ENCODE measurements at regions not wholly inside any gene's neighbourhood (a gene's known extent, or its start where the extent isn't known, plus 50 kb on each side); places are given as distances from the start of the nearest gene placed in this dataset.

DNA sequence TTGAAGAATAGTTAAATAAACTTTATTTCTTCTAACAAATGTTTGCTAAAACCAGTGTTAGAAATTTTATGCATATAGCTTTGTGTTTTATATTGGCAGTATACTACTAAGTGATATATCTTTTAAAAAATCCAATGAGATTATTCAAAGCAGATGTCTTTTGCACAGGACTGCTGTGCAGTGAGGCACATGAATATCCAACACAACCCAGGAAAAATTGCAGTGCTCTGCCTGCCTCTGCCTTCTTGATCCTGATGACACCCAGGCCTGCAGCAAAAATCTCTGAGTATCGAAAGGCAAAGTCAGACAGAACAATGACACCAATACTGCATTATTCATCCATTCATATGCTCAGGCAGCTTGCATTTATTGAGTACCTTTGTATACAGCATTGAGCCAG lies 1076.5 kb upstream of the ARRDC3 start:
- DNase-seq = no peak

DNA sequence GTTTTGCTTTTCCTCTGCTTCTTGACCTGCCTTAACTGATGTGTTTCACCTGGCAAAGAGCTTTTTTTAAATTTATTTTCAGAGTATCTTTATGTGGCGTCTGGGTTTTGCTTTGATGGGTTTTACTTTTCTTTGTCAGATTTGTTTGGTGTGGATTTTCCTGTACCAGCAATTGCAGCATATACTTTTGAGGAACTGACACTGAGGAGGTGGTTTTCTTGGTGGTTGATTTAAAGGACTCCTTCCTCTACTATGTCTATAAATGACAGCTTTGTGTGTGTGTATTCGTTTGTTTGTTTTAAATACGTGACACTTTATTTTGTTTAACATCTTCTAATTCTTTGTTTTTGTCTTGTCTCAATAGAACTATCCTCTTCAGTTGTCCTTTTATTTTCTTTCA lies 1071.9 kb upstream of the ARRDC3 start:
- DNase-seq = no peak

DNA sequence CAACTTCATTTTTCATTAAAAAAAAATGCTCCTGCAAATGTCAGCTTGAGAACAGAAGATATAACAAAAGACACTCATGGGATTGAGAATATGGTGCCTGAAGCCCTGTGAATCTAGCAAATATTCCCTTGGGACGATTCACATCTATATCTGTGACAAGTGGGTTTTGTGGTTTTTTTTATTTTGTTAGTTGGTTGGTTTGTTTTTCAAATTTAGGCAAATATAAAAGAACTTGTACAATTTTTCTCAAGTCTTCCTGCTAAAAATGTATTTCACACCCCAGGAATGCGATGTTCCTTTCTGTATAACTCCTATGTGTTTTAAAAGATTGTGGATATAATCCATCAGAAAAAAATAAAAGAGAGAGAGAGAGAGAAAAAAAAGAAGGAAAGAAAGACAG lies 1061.8 kb upstream of the ARRDC3 start:
- DNase-seq = no peak

DNA sequence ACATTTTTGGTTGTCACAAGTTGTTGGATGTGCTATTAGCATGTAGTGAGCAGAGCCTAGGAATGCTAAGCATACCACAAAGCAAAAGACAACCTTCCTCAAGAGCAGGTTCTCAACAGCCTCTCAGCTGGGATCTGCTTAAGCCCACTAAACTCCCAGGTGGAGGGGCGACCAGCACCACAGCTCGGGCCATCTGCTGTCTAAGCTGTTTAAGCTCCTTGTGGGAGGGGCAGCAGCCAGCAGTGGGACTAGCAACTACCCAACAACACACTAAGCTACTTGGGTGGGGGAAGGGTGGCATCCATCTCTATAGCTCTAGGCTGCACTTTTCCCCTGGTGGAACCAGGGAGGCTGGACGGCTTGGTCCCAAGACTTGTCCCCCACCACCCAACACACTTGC lies 1052.7 kb upstream of the ARRDC3 start:
- DNase-seq = no peak

DNA sequence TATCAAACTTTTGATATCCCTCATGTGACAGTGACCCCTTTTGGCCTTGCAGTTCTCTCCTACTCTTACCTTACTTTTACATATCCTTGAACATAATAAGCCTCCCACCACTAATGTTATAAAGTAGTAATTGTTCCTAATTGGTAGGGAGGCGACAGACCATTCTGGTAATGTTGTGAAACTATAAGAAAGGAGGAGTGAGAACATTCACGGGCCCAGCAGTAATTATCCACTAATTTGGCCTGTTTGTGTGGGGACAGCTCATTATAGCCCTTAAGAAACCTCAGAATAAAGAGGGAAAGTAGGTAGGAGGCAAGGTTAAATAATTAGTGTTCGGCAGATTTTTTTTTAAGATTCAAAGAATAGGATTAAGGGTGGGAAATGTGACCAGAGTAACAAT lies 1046.5 kb upstream of the ARRDC3 start:
- no peak for DNase-seq

DNA sequence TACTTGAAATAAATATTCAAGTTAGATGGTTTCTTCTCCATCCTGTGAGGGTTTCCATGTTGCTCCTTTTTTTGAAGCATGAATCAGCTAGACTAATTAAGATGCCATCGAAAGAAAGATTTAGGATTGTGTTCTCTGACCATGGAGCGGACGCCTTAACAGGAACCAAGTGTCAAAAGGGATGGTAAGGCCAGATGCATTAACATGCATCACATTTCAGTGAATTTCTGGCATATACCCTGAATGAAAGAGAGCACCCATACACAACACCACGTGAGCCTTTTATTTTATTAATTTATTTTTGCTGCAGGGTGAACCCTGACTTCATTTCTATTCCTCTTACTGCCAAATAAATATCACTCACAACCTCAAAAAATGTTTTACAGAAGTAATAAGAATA lies 1045.3 kb upstream of the ARRDC3 start:
- no peak for DNase-seq

DNA sequence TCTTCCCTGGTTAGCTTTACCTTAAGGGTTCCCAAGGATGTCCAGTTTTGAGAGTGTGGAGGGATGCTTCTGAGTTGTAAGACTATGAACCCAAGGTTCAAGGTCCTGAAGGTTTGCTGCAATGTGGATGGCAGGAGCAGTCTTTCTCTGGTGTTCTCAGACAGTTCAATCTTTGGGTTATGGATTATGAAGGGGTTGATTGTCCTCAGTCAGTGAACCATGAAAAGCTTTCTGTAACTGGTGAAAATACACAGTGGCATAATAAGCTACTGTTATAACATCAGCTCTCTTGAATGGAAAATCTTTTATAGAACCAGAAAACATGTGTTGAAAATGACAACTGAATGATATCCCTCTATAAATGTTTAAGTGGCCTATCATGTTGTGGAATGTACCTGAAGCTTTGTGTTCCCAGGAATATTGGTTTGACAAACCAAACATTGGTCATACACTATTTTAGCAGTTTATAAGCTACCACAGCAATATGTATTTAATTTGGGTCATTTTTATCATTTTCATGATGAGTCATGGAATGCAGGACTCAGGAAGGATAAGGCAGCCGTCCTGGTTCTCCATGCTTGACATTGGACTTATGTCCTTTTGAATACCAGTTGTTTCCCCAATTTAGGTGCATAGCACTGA lies 1041.8 kb upstream of the ARRDC3 start:
- no peak for DNase-seq

DNA sequence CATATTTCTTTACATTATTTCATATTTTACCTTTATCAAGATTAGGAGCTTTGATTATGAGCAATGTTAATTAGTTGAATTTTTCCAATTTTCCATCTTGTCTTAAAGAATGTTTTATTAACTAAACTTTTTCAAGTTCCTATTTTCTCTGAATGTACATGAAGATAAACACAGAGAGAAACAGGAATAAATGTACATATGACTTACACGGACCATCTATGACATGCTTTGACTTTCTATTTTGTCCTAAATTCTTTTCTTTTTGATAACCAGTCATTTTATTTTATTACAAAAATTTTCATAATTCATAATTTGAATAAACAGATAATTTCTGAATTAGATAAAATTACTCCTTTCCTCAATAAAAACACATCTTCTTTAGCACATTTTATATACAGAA lies 1038.8 kb upstream of the ARRDC3 start:
- no peak for DNase-seq

DNA sequence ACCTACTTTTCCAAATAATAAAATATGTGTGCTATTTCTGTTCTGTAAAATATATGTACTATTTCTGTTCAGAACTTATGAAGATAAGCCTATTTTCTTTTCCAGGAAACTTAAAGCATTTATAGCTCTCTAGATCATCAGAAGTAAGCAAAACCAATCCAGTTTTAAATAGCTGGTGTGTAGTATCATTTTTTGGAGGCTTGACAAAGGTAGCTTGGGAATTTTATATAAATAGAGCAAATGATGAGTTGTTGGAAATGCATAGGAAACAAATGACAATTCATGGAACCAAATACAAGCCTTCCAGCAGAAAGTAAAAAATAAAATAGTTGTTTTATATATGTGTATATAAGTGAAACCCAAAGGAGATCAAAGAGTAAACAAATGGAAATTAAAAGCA lies 1038.1 kb upstream of the ARRDC3 start:
- DNase-seq = no peak

DNA sequence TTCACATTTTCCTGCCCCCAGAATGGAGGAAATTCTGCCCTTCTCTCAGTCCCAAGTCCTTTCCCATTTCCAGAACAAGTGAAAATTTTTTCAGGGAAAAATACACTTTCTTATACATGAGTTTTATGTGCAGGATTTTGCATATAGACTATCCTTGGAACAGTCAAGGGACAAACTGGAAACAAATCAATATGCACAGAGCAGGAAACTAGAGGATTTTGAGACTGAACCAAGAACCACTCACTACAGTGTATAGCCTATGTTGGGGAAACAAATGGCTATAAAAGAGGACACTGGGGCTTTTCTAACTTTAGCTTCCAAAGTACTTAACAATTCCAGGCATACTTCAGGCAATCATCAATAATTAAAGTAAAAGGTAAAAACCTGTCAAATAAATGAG lies 1036.1 kb upstream of the ARRDC3 start:
- DNase-seq = no peak

DNA sequence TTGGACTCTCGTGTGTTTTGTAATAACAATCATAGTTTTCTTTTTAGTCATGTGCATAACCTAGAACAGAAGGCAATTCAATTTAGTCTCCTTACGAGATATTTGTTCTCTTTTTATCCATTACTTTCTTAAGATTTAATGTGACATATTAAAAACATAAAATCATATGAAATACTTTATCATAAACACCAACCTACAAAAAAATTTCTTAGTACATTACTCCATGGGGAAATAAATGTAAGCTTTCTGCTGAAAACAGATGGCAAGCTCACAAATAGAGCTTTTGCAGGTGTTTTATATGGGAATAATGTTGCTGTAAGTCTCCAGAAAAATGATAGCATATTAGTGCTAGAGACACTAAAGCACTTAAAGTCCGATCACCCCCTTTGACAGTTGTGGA lies 1035.2 kb upstream of the ARRDC3 start:
- DNase-seq = no peak

DNA sequence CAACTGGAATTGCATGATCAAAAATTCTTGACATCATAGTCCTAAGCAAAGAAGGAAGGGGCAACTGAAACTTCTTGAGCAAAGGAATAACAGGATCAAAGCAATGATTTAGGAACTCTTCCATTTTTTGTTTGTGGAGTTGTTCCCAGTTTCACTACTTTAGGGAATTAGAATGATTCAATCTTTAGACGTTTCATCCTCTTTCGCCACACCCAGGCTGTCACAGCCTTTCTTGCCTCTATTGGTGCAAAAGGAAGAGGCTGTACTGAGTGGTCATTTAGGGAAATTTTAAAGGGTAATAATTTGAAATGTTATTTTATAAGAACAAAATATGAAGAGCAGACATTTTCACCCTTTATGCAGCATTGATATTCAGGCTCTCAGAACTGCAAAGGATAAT lies 1026.0 kb upstream of the ARRDC3 start:
- no peak for DNase-seq

DNA sequence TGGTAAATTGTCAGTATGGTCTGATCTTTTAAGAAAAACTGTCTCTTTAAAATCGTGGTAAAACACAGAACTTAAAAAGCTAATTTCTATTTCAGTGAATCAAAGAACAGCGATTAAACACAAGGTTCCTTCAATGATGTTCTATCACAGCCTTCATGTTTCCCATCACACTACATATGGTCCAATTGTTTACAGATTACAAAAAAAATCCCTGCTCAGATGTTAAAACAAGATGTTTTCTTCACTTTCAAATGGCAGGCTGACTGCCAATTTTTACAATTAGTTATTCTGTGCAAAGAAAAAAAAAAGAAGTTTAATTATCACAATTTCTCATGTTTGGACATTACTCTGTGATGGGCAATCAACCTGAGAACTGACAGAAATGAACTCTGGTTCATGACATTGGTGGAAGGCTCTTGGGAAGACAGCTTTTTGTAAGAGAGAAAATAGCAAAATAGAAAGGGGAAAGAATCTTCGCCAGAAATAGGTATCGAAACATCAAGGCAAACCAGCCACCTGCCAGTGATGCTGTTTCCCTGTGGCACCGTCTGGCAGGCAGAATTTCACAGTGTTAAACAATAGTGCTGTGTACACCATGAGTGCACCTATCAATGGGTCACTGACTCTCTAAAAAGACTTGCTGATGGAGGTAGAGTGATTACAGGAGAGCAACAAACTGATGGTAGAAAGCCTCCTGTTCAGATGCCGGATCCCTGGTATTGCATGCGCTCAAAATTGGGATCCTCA lies 1020.0 kb upstream of the ARRDC3 start:
- no peak for DNase-seq

DNA sequence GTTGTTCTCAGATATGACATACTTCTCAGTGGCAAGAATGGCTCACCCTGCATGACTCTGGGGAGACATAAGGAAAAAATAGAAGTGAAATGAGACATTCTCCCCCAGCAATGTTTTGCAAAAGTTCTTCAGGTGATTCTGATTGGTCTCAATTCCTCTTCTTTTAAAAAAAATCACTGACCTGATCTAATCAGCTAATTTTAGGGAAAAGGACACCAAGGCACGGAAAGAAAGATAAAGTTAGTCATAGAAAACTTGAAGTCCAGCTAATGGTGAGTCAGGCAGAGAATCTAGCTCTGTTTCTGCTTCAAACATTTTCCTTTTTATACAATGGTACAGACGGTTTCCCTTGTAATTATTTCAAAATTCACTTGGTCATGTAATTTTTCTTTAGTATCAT lies 1018.9 kb upstream of the ARRDC3 start:
- DNase-seq = no peak

DNA sequence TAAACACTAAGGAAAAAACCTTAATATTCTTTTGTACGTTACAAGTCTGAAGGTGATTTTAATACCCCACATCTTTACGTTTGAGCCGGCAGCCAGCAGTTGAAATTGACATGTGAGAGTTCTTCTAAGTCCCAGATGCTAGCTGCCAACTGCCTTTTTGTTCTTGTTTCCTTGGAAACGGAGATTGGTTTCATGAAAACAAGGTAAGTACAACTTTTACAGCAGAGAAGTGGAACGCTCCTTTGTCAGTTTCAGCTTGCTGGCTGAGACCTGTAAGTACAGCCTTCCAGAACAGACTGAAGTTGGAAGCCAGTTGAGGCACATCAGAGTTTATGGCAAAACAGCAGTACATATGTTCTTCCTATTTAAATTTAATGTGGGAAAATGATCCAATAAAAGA lies 1018.4 kb upstream of the ARRDC3 start:
- DNase-seq = no peak

DNA sequence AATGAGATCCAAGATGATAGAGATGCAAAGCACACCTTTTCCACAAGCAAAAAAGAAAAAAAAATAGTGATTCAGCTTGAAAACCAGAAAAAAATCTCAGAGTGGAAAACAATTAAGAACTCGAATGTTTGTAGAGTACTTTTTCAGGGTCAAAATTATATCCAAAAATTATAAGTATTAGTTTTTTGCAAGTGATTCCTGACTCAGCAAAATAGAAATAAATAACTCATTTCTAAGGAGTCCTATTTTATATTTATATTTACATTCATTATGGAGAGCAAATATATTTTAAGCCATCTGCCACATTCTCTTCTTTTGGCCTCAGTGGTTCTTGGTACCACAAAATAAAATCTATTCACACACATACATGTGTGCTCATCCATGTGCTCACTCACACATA lies 1011.8 kb upstream of the ARRDC3 start:
- DNase-seq = no peak

DNA sequence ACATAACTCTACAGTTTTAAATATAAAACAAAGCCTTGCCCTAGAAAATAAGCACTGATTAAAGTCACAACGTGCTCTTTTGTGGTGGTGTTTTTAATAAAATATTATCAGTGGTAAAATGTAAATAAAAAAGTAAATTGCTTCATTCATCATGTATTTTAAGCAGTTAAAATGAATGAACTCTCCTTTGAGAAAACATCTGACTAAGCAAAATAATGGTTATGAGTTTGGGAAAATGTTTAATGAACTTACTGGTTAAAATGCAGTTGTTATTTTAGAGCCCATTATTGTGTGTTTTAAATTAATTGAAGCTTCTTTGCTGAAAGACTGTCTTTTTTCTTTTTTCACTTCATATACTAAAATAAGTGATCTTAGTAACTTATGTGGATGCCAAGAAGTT lies 1007.5 kb upstream of the ARRDC3 start:
- no peak for DNase-seq

DNA sequence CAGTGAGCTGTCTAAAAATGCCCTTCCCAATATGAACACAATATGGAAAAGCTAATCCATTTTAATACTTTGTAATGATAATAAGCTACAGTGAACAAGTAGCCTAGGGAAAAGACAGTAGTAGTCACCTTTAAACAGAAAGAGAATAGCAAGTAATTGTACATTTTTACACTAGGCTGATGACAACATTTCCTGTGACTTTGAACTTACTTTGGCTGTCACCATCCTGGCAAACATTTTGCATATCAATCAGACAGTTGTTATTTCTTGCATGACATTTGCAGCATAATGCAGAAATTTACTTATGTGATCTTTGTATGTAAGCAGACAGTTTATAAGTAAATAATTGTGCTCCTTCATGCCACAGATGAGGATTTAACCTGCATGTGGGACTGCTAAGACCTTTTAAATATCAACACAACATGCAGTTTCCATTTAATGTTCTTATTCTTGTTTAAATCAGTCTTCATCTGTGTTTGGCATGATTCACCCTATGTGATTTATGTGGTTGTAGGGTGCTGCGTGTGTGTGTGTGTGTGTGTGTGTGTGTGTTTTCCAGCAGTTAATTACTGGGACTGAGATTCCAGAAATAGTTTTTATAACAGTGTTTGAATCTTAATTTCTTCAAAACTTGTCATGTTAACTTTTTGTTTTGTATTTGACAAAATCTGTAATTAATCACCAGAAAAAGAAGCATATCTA lies 997.1 kb upstream of the ARRDC3 start:
- DNase-seq = no peak

DNA sequence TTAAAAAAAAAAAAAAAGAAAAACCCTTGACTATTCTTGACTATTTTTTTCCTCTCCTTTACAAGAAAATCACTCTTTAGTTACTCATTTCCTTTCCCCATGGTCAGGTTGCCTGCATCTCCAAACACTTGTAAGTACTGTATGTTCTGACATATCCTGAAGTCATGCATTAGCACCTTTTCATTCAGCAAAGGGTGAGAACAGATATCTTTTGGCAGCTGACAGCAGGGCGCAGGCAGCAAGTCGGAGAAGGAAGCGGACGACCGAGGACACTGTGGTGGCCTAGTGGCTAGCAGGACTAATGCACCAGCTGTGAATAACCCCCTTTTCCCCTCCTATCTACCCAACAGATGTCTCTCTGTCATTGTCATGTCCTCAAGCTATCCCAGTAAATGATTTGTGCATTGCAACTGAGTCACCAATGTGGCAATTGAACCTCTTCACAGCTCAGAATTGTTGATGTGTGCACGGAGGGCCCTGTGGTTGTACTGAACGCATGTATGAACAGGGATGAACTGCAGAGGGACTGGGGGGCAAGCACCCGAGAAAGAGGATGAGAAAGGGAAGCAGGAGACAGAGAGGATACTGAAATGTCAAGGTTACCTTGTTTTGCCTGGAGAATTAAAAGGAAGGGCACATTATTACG lies 996.0 kb upstream of the ARRDC3 start:
- DNase-seq = no peak

DNA sequence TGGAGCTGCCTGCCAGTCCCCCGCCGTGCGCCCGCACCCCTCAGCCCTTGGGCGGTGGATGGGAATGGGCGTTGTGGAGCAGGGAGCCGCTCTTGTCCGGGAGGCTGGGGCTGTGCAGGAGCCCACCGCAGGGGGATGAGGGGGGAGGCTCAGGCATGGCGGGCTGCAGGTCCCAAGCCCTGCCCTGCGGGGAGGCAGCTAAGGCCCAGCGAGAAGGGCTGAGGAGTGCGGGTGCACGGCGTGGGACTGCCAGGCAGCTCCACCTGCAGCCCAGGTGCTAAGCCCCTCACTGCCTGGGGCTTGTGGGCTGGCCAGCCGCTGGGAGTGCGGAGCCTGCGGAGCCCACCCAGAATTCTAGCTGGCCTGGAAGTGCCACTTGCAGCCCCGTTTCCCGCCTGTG lies 991.7 kb upstream of the ARRDC3 start:
- DNase-seq = no peak

DNA sequence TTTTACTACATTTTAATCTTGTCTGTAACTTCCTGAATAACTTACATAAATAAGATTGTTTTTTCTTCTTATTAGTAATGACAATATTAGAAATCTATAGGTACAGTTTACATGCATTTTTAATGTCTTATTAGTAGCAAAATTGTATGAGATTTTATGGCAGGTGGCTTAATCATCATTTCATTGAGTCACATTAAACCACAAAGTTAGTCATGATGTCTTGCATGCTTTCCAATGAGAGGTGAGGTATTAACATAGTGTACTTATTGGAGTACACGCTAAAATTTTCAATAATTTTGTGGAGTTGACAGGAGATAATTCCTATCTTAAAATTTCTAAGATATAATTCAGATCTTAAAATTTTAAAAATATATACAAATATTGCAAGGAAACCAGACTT lies 989.6 kb upstream of the ARRDC3 start:
- no peak for DNase-seq

DNA sequence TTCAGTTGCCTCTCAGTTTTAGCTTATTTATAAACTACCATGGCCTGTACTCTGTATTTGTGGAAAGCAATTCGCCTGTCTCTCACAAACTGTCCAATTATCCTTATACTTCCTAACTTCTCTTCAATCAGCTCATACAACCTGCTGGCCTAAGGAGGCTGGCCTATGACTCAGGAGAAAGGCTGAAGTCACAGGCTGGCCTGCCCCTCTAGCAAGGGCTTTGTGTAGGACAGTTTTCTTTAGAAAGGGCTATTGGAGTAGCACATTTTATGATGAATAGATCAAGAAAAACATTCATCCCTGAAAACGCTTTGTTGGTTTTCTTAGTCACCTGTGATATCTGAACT lies 988.7 kb upstream of the ARRDC3 start:
- no peak for DNase-seq

DNA sequence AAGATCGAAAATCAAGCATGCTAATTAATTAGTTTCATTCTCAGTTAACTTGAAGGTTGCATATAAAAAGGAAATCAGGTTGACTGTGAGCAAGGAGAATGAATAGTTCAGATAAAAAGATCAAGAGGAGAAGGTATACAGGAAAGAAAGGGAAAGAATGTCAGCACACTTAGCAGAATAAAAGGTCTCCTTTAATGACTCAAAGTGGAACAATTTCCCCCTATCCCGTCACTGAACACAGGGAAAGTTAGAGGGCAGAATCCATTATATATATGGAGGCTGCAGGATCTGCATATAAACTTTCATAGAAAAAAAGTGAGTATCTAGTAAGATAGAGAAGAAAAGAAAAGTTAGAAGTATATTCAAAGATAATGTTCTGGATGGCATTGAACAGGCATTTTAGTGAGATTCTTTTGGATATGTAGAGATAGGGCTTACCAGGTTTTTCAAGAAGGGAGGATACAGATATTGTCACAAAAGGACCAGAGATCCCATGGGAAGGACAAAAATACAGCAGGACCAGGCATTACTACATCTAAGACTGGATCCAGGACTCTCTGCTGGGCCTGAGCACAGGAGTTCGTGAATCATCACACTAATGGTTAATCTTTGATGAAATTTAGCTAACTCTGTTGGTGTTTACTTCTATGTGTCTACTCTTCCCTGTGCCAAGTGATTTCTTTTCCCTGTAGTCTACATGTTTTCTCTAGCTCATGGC lies 988.2 kb upstream of the ARRDC3 start:
- DNase-seq = no peak
